ENCODE measurements at regions not wholly inside any gene's neighbourhood (a gene's known extent, or its start where the extent isn't known, plus 50 kb on each side); places are given as distances from the start of the nearest gene placed in this dataset.
A peak's percentile ranks its signal among the peaks of the same experiment; 100 is the strongest.

- DNase-seq, result no peak
Measured at GRCh38 chr10:3906511-3907111, 121.6 kb upstream of the KLF6 start.

DNA sequence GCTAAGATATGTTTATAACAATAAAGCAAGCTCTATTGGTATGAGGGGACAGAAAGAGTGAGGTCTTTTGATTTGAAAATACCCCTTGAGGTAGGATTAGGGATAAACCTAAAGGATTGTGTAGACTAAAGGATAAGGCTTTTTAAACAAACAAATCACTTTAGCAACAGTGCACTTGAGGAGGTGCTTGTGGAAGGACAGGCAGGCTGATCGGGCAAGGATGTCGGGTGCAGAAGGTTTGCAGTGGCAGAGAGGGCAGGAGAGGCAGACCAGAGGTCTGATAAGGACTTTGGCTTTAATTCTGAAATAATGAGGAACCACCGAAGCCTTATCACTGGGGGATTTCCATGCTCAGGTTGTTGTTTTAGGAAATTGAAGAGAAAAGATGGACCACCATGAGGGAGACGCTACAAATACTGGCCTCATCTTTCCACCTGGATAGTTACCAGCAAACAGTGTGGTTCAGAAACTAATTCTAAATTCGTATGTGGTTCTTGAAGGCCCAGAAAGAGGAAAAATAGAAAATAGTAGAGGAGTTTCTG lies 119.5 kb upstream of the KLF6 start:
- no peak for DNase-seq

DNA sequence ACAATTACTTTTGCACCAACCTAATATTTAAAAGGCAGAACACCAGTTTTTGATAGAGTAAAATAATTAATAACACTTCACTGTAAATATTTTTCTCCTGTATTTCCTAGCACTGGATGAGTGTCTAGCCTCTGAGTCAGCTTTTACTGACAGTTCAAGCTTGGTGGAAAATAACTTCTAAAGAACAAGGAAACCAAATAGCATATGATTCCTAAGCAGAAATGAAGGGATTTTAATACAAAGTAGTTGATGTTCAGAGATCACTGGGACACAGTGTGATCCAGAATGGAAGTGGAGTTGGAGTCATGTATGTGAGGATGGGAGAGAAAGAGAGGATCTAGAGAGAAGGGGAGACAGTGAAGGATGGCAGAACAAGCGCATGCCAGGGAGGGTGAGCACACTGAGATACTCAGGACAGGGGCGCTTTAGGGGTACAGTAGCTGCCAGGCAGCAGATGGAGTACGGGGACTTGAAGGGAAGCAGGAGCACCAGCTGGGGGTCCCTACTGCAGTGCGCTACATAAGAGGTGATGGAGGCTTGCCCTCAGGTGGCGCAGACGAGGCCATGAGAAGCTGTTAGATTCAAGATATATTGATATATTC lies 117.9 kb upstream of the KLF6 start:
- no peak for DNase-seq

DNA sequence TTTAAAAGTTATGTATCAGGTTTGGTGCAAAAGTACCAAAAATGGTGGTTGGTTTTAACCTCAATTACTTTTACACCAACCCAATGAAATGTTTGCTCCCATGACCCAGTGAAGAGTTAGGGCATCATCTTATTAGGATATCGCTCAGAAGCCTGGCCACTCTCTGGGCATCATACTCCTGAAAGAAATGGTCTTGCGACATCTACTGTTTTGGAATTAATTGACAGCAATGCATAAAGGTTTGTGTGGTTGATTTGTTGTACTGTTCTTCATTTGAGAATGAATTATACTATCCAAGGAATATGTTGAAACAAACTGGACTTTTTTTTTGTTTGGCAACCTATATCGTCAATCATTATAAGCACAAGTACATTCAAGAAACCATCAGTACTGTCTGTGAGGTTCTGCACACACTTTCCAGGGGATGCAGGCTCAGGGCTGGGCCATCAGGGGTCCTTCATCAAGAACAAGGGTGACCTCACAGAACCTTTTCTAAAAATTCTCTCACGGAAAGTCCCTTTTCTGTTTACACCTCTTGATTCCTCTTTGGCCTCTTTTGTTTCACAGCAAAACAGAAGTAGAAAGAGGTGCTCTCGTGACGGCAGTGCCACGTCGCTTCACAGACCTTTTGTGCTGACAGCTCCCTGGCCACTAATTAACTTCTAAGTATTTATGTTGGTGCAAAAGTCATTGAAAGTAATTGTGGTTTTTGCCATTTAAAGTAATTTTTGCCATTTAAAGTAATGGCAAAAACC lies 117.2 kb upstream of the KLF6 start:
- no peak for DNase-seq

GRCh38 chr10:3901370-3901769 lies 116.4 kb upstream of the KLF6 start:
- DNase-seq, result no peak

GRCh38 chr10:3900391-3900790 lies 115.4 kb upstream of the KLF6 start:
- DNase-seq, result no peak

DNA sequence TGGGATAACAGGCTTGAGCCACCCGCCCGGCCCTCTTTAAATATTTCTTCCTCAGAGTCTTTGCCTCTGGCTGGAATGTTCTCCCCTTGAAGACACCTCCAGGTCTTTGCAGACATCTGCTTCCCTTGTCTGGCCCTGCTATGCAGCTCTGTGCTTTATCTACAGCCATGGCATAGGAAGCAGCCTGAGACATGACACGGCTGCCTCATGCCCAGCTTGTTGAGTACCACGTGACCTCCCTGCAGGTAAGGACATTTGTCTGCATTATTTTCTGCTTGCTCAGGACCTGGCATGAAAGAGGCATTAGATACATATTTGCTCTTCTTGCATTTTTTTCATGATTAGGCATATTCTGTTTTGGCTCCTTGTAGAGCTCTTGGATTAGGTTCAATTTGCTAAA lies 113.8 kb upstream of the KLF6 start:
- DNase-seq, result no peak

DNA sequence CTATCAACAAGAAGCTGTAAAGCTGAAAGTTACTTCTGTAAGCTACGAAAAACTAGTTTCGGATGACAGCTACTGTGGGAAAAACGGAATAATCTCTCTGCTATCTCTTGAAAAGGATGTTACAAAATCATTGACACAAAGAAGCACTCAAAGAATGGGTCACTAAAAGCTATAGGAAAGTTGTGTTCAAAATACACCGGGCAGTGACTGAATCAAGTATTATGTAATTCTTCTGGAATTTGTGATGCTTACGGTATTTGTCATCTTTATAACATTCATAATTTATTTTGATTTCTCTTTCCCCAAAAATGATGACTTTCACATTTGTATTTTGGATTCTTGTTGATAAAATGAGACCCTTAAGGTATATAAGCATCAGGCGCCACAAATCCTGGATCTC lies 112.1 kb upstream of the KLF6 start:
- no peak for DNase-seq

- DNase-seq, result no peak
Measured at GRCh38 chr10:3896161-3896560, 111.2 kb upstream of the KLF6 start.

DNA sequence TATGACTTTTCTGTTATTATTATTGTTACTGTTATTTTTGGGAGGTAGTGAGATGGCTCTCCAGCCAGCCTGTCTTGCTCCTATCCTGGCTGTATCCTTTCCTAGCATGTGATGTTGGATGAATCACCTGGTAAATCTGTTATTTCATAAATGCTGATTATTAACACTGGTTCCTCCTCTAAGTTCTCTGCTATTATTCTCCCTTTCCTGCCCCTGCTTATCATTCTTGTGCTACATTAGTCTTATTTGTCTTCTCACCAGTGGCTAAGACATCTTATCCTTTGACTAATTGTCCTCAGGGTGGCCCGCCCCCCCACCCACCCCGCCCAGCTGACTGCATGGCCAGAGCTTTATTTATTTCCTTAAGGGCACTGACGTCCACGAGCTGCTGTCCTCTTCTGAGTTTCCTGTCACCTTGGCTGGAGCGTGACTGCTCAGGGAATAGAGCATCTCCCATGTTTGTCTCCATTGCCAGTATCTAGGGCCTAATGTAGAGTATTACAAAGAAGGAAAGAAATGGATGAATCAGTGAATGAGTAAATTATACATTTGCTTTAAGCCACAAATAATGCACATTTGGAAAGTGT lies 110.1 kb upstream of the KLF6 start:
- no peak for DNase-seq

- peak; percentile 48 for DNase-seq
Measured at GRCh38 chr10:3893901-3894563, 109.0 kb upstream of the KLF6 start.

DNA sequence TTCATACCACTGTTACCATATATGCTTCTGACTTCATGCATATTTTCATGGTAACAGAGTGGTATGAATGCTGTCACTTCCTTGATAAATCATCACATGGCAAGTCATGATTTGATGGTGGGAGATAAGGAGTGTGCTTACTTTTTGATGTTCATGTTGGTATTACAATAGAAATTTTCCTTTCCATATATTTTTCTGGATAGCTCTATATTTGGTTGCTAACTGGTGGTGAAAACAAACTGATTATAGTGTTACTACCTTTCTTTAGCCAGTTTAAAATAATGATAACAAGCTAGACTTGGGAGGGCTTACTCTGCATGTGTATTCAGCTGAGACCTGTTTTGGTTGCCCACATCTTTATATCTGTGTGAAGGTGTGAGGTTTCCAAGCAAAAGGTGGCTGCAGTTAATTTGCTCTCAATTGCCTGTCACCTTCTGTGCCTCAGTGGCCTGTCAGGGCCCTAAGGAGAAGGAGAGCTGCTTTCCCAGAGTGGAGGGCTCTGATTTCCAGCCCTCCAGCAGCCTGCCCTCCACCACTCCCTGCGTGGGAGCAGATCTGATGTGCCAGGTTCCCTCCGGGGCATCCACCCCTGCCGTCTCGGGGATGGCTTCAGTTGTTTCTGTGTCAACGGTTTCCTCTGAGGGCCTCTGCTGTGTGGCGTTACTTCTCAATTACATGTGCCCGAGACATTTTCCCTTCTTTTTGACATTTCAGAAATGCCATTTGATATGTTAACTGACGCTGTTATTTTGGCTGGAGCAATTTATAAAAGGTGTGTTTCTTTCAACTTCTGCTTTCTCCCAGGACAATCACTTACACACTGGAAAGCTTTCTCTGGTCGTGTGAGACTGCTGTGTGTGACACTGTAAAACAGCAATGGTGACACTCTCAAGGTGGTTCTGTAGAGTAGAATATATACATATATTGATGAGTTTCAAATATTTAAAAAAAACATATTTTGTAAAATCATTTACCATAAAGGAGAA lies 107.7 kb upstream of the KLF6 start:
- no peak for DNase-seq

- no peak for DNase-seq
Measured at GRCh38 chr10:3891396-3891795, 106.4 kb upstream of the KLF6 start.

DNA sequence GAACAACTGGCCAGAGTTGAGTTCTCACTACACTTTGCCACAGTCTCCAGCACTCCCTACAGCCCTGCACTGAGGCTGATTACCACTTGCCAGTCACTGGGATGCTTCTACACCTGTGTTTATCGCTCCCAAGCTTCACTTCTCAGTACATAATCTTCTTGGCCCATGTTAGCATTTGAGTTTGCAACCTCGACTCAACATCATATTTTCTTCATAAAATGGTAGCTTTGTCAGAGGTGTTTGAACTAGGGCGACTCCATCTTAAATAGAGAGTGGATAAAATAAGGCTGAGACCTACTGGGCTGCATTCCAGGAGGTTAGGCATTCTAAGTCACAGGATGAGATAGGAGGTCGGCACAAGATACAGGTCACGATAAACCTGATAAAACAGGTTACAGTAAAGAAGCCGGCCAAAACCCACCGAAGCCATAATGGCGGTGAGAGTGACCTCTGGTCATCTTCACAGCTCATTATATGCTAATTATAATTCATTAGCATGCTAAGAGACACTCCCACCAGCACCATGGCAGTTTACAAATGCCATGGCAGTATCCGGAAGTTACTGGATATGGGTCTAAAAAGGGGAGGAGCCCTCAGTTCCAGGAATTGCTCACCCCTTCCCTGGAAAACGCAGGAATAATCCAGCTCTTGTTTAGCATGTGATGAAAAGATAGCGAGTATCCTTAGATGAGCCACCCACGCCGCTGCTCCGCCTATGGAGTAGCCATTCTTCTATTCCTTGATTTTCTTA lies 105.8 kb upstream of the KLF6 start:
- DNase-seq, result no peak

GRCh38 chr10:3889961-3890522 lies 105.0 kb upstream of the KLF6 start:
- no peak for DNase-seq

- DNase-seq, result peak; percentile 31
Measured at GRCh38 chr10:3887885-3888476, 103.0 kb upstream of the KLF6 start.

- no peak for DNase-seq
Measured at GRCh38 chr10:3887404-3887803, 102.4 kb upstream of the KLF6 start.

GRCh38 chr10:3886641-3887251 lies 101.7 kb upstream of the KLF6 start:
- no peak for DNase-seq

DNA sequence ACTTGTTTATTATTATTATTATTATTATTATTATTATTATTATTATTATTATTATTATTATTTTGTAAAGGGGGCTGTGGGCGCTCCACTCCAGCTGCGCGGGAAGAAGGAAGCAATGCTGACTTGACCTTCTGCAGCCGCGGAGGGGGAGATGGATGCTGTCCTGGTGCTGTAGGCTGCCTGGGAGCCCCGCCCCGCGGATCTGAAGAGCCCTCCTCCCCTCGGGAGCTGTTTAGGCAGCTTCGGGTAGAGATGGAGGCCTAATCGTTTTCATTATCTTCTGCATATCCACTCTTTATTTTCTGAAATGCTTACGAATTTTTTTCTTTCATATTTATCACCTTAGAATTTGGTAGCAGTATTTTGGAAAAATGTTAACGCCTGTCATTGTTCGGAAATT lies 101.2 kb upstream of the KLF6 start:
- no peak for DNase-seq

GRCh38 chr10:3882855-3883254 lies 97.8 kb upstream of the KLF6 start:
- no peak for DNase-seq
